Liver (tissue), 3 donors: ENCODE measurements at regions not wholly inside any gene's neighbourhood (a gene's known extent, or its start where the extent isn't known, plus 50 kb on each side); places are given as distances from the start of the nearest gene placed in this dataset.

Source experiments
- CTCF ChIP-seq: fragments of 150-350 bp; IDR thresholded peaks from 2 replicates; pipeline ENCODE4 v1.5.1; 2017; ENCODE audit warnings: improper control_type of control experiment, low read depth, low read length; ENCODE audit not compliant: missing input control
- EGR1 ChIP-seq, 2 donors: IDR thresholded peaks; 2 replicates each; pipeline ENCODE4 v1.6.1; 2016 to 2018; ENCODE audit warnings: antibody characterized with exemption in 2 of 2, low read depth in 2 of 2
- HNF4A ChIP-seq, 2 donors: conservative IDR thresholded peaks; 2 replicates each; pipeline ENCODE4 v1.6.1; 2016; ENCODE audit warnings: antibody characterized with exemption in 2 of 2, mild to moderate bottlenecking in 2 of 2
- MAX ChIP-seq: IDR thresholded peaks from 2 replicates; pipeline ENCODE4 v1.6.1; 2016; ENCODE audit warnings: antibody characterized with exemption
- ZBTB33 ChIP-seq: IDR thresholded peaks from 2 replicates; pipeline ENCODE4 v1.6.1; 2016; ENCODE audit warnings: antibody characterized with exemption
- donor health status: healthy.
- donor health status: healthy.

- TF ChIP-seq CTCF = no peak
- no peak for TF ChIP-seq MAX
- no peak for TF ChIP-seq ZBTB33
- TF ChIP-seq HNF4A (conservative IDR thresholded peaks at IDR 0.05) = no peak
- no peak for TF ChIP-seq EGR1 (IDR thresholded peaks at IDR 0.05; ENCODE audit: low read depth in 2 of 2)
Observed at GRCh38 chr21:35284199-35284598, 235.1 kb upstream of the RUNX1 start.
